RPMI7951 (cell line): ENCODE measurements at regions not wholly inside any gene's neighbourhood (a gene's known extent, or its start where the extent isn't known, plus 50 kb on each side); places are given as distances from the start of the nearest gene placed in this dataset.

Experiments used
- DNase-seq: peaks from one replicate; pipeline ENCODE4 v3.0.0-alpha.2; 2012; ENCODE audit warnings: low read depth

DNA sequence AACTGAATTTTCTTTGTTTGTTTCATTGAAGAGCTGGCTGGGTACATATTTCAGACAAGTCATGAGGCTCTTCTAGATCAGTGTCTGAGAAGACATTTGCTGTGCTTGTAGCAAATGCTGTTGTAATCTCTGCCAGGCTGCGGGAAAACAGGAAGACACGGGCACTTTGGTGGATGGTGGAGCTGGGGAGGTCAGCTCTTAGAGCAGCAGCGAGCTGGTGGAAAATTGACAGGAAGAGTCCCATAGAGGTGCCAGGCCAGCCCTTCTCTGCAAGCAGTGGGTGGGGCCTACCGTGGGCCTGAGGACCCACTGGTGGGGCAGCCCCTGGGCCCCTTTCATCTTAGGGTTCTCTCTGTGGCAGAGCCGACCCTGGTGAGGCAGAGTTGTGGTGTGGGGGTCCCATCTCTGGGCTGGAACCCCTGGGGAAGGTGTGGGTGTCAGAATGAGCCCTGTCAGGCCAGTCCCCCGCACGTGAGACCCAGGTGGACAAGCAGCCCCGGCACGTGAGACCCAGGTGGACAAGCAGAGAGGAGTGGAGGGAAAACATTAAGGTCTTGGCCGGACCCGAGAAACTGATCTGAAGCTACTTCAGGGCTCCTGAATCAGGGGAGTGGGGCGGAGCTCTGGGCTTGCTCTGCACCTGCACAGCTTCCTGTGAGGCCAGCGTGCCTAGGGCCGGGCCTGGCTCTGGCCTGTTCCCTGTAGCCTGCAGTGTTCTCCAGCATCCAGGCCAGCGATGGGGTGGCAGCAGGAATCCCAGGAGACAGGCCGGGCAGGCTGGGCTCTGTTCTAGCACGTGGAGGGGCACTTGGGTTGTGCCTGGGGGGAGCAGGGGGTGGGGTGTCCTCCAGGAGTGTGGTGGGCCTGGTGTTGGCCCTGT lies 273.5 kb upstream of the HDAC4 start:
- no peak for DNase-seq

DNA sequence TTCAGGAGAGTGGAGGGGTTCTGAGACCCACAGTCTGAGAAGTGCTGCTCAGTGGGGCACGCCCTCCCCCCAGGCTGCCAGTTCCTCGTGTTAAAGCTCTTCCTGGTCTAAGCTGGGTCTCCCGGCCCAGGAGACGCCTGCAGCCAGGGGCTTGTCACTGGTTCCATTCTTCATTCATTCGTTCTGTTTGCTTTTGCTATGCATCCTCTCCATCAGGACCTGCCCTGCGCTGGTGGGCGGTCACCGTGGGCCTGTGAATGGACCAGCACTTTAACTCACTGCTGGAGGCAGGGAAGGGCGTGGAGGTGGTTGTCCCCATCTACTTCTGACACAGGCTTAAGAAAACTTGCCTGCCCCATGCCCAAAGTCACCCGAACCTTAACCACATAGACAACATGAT lies 272.8 kb upstream of the HDAC4 start:
- DNase-seq = no peak

DNA sequence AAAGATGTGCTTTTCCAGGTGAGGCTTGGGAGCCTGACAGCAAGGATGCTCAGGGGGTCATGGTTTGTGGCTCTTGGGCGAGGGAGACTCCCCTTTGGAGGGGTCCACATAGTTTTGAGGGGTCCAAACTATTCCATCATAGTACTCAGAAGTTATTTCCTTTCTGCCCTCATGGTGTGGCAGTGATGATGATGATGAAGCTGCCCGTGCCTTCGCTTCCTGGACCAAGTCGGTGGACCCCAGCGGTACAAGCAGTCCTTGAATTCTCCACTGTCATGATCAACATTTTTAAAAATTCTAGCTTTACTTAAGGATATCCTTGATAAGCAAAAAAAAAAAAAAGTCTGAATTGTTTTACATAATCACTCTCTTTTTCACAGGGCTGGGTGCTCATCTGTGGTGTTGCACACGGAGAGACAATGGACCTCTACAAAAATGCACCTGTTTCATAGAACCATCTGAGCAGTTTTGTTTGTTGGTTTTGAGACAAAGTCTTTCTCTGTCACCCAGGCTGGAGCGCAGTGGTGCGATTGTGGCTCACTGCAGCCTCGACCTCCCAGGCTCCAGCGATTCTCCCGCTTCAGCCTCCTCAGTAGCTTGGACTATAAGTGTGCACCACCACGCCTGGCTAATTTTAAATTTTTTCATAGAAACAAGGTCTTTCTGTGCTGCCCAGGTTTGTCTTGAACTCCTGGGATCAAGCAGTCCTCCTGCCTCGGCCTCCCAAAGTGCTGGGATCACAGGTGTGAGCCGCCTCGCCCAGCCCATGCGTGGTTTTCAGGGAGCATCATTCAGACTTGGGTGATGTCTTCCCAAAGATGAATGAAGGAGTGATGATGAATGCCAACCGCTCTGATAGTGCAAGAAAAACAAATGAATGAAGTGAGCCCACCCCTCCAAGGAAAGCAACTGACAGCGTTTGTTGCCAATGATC lies 271.4 kb upstream of the HDAC4 start:
- DNase-seq = no peak

DNA sequence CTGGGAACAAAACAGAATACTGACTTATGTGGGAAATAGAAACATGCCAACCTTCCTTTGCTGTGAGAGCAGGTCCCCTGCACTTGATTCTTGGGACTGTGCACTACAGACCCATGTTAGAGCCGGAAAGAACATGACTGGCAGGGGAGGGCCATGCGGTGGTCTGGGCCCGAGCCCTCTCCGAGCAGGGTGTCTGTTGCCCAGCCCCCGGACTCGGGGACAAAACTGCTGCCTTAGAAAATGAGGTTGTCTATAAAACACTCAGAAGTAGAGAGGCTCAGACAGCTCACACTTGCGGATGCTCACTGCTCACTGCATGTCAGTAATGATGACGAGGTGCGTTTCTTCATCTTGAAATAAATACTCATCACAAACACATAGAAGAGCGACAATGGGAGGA lies 270.7 kb upstream of the HDAC4 start:
- DNase-seq = no peak

DNA sequence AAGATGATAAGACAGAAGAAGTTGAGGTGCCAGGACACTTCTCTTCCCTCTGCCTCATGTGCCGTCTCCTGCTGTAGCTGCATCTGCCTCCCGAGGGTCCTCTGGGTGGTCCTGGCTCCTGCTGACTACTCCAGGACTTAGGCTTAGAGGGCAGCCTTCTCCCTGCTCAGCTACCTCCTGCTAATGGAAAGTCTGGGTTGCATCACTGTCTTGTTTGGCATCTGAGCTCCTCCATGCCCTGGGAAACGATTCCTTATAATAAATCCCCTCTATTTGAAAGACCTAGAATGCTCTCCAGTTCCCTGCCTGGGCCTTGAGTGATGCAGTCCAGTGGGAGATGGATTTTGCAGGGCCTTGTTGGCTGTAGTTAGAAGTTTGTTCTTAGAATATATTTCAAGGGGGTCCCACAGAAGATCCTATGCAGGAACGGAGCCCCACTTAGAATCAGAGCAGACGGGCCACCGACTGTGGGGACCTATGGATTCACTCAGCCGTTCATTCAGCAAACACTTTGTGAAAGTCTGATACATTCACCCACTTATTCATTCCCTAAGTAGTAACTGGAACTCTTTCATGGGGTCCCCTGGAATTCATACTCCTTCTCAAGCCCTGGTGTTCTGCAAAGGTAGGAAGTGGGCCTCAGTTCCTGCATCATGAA lies 269.8 kb upstream of the HDAC4 start:
- no peak for DNase-seq

DNA sequence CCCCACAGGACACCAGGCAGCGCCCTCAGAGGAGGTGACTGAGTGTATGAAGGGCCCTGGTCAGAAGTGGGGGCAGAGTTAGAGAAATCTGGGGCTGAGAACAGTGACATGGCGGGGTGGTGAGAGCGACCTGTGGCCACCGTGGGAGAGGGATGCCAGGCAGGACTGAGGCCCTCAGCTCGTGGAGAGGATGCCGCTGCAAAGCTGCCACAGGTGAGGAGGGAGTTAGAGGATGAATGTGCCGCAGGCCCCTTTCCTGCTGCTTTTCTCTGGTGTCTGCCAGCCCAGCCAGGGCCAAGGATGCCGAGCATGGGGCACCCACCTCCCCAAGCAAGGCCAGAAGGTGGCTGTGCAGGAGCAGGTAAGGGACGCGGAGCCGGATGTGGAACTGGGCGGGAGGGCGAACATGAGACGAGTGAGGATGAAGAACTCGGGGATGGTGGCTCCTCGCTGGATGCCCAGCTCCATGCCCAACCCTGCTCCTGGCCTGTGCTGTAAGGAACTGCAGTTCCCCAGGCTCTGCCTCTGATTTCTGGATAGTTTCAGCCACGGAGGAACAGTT lies 269.2 kb upstream of the HDAC4 start:
- DNase-seq = no peak

DNA sequence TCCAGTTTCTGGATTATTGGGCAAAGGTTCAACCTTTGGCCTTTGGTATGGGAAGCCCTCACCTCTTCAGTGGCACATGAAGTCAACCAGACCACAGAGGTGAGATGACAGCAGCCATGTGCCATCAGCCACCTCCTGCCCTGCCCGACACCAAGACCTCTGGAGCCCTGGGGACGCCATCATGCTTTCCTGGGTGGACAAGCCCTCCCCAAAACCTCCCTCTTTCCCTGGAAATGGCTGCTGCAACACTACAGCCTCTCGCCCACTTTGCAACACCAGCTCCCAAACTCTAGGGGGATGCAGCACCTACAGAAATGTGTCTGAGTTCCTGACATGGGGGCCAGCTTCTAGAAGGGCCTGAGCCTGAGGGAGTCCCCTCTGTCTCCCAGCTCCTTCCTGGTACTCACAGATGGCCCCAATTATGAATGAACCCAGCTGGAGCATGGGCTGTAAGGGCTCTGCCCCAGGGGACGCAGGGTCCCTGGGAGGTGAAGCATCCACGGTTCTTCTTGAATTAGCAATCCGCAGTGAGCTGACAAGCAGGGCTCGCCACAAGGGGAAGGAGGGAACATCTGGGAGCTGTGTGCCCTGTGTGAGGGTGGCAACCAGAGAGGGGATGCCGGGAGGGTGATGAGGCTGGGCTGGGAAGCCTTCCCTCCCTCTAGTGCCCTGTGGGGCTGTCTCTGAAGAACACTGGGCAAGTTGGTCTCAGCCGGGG lies 268.5 kb upstream of the HDAC4 start:
- peak; percentile 4 for DNase-seq

DNA sequence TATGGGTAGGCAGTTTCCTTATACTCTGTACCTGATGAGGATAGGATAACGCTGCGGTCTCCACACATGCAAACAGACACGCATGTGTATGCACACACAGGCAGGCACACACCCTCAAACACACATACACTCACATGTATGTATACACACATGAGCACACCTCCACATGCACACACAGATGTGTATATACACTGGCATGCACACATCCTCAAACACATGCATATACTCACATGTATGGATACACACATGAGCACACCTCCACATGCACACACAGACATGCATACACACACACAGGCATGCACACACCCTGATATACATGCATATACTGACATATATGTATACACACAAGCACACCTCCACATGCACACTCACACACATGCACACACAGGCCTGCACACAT lies 267.8 kb upstream of the HDAC4 start:
- no peak for DNase-seq

DNA sequence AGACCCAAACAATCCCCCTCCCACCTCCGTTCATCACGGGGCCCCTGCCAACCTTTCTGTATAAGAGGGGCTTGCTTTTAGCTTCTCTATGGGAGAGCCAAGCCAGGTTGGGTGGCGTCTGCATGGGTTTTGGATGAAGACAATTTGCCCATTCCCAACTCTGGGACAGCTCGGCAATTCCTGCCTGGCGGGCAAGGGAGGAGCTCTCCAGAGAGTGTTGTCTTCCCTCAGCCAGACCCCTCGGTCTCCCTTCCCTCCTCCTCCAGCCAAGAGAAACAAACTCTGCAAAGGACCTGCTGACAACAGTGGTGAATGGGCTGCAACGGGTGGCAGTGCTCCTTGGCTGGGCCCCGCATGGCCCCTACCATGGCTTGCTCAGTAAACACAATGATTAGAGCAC lies 267.2 kb upstream of the HDAC4 start:
- no peak for DNase-seq

DNA sequence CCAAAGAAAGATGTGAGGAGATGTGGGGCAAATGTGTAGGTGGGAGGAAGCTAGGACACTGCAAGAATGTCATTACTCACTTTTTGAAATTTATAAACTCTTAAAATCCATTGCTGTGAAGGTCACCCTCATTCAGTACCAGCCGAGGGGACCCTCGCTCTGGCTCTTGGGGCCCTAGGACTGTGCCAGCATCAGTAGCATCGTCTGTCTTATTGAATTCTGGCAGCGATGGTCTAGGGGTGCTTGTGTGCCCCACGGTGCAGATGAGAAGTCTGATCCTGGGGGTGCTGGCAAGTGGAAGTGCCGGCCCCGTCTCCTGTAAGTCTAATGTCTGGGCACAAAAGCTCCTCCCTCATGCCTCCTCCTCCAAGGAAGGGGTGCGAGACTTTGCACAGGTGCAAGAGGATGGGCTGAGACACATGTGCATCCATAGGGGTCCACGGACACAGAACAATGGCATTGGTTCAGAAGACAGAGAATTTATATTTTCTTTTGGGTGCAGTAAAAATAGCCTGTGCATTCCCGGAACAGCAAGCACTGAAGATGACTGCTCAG lies 266.7 kb upstream of the HDAC4 start:
- DNase-seq = no peak

DNA sequence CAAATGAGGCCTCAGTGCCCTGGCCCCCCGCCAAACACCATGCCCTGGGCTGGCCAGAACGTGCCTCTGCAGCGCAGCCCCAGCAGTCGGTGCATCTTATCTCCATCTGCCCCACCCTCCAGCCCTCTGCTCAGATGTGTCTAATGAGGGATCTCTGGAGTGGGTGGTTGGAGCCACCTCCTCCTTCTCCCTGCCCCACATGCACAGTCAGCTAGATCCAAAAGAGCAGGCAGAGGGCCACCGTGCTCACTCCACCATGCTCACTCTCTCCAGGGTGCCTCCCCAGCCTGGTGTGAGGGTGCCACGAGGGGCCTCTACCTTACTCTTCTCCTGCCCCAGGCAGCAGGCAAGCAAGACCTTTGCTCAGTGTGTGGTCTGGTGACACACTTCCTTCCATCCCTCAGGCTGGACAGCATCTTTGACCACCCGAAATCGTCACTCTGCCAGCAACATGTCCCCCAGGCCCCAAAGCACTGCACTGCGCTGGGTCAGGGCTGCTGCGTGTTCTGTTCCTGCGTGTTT lies 266.1 kb upstream of the HDAC4 start:
- no peak for DNase-seq

DNA sequence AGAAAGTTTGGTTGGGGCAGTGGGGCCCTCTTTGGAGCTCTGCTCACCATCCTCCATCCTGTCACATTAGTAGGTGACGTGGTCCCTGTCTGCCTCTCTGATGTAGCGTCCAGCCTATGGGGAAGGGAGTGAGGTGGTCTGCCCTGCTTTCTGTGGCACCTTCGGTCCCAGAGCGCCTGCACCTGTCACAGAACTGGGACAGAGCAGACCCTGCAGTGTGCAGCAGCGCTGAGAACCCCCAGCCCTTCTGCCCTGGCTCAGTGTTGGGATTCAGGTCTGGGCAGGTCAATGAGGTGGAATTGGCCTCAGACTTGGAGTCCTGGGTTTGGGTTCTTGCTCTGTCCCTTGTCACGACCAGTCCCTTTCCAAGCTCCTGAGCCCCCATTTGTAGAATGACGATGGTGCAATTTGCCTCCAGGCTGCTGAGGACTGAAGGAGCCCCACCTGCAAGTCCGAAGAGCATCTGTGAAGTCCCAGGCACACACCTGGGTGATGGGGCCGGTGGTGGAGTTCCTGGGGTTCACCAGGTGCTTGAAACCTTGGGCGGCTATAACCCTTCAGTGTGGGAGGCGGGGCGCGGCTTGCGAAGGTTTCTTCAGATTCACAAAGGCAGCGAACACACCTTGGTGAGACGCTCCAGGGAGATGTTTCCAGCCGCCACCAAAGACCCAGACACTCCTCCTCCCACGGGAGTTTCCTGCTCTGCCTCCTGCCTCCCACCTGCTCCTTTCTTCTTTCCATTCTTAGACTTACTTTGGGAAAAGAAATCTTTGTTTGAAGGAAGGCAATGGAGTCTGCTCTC lies 265.4 kb upstream of the HDAC4 start:
- DNase-seq = no peak

DNA sequence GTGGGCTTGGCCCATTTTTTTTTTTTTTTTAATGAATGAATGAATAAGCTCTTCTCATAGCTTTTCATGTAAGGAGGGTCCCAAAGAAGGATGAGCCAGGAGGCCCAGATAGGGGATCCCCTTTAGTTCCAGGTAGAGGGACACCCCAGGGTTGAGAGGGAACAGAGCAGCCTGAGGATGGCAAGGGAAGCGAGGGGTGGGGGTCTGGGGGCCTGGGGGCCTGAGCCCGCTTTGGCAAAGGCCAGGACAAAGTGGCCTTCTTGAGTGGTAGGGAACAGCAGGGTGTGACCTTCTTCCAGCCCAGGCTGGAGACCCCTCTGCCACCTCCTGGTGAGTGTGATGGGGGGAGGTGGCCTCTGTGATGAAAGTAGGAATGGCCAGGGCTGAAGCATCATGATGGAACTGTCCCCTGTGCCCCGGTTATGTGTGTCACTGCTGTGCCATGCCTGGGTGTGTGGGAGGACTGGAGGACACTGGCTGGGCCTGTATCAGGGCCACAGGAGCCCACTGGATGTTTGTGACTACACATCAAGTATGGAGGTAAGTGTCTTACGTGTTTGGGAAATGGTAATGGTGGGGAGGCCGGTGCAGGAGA lies 263.5 kb upstream of the HDAC4 start:
- no peak for DNase-seq

DNA sequence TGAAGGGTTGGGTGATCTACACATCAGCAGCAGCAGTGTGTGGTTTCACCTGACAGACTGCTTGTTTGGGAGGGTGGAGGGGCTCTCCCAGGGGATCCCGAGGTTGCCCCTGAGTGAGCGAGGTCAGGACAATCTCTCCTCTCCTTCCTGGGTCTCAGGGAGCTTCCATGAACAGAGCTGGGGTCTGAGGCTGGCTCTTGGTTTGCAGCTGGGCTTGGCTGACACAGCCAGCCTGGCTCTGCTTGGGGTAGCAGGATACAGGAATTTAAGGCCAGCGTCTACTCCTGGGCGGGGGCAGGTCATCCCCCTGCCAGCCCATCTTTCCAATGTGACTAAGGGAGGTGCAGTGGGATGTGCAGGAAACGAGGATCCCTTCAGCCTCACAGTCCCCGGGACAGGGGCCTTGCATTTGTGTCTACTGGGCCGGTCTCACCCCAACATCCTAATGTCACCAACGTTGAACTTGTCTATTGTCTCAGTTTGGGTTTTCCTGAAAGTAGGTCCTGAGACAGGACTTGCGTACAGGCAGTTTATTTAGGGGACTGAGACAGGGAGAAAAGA lies 262.6 kb upstream of the HDAC4 start:
- no peak for DNase-seq

DNA sequence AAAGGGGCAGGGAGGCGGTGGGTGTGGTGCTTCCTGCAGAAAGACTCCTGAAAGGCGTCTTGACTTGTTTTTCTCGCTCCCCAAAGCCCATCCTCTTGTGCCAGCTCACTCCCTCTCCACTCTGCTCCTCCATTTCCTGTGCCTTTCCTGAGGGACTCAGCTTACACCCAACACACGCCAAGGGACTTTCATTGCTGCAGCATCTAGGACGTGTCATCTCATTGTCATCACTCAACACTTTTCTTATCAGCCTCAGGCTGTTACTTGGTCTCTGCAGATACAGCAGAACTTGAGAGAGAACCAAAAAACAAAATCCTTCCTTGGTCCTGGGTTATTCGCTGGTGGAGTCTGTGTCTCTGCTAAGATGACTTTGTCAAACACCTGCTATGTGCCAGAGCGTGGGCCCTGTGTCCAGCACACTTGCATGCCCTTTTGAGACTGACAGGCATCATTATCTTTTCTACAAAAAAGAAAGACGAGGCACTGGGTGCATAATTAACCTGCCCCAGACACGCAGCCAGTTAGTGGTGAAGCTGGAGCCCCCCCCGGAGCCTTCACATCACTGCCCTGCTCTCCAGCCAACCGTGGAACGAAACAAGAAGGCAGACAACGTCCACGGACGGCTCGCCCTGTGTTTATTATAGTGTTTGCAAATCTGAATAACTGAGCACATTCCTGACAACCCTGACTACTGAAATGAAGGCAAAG lies 261.7 kb upstream of the HDAC4 start:
- no peak for DNase-seq

DNA sequence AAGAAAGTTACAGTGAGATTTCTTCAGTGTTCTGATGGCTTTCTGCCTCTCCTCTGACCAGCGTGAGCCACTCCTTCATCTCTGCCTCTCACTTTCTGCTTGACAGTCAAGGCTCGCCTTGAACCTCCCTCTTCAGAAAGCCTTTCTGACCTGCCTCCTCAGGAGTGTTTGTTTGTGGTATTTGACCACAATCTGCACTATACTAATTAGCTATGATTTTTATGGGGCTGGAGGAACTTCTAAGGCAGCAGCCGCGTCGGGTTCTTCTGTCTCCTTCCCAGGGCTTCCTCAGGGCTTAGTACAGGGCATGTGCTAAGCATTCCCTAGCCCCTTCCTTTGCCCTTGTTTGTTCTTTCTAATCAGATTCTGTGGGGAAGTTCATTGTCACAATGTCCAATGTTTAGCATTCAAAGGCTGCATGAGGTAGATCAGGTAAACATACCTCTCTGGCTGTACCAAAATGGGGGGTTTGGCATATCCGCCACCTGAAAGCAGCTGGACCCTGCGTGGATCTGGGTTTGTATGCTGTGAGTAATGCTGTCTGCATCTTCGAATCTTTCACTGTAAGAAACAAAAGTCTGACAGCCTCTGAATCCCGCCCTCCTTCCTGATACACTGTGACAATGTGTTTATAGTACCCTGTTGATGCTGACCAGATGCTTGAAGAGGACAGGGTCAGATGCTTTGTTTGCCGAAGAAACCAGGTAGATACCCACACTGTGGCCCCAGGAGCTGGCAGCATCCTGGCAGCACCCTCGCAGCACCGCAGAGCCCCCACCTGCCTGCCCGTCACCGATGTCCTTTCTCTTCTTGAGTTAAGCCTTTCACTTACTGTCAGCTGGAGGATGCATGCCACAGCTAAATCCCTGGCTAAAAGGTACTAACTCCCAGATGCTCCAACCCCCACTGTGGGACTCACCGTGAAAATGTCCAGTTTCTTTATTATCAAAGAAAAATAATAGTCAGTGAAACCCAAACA lies 260.8 kb upstream of the HDAC4 start:
- no peak for DNase-seq
